ENCODE measurements at regions not wholly inside any gene's neighbourhood (a gene's known extent, or its start where the extent isn't known, plus 50 kb on each side); places are given as distances from the start of the nearest gene placed in this dataset.

DNA sequence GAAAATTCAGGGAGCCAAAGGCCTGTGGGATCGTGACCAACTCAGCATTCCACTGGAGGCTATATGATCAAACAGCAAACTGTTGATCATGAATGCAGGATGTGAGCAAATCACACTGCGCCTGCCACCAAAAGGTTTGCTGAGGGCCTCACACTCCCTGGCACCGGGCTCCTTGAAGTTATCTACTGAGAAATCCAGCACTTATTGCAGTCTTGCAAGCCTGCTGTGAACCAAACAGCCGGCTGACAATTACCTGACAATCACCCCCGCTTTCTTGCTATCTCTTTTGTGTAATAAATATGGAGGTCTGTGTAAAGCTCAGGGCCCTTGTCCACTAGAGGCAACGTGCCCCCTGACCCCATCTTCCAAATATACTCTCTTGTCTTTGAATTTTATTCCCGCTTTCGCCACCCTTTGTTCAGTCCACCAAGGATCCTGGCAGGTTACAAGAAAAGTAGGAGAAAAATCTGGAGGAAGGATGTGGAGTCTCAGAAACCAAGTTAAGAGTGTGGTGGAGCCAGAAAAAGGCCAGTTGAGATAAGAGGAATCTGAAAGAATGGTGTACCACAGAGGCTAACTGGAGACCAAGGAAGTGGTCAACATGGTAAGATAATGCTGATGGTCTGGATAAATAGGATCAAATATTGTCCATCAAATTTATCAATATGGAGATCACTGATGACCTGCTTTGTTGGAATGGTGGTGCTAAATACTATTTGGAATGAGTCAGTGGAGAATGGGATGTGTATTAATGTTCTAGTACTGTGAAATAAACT, 229.2 kb downstream of the ALX1 start:
- CTCF ChIA-PET: no interaction called here
- no peak for DNase-seq (ENCODE audit: extremely low spot score)
- POLR2A ChIA-PET: no interaction called here
- no peak for TF ChIP-seq ELF4 (IDR thresholded peaks at IDR 0.05)
- no peak for TF ChIP-seq SUZ12 (IDR thresholded peaks at IDR 0.05)
- TF ChIP-seq FOXM1 (IDR thresholded peaks at IDR 0.05; ENCODE audit: borderline replicate concordance): no peak
- TF ChIP-seq SP1 (IDR thresholded peaks at IDR 0.05): no peak
- TF ChIP-seq, protein P1, sequence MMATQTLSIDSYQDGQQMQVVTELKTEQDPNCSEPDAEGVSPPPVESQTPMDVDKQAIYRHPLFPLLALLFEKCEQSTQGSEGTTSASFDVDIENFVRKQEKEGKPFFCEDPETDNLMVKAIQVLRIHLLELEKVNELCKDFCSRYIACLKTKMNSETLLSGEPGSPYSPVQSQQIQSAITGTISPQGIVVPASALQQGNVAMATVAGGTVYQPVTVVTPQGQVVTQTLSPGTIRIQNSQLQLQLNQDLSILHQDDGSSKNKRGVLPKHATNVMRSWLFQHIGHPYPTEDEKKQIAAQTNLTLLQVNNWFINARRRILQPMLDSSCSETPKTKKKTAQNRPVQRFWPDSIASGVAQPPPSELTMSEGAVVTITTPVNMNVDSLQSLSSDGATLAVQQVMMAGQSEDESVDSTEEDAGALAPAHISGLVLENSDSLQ (IDR thresholded peaks at IDR 0.05): no peak
- no peak for TF ChIP-seq ZNF384 (IDR thresholded peaks at IDR 0.05)
- no peak for TF ChIP-seq ARNT (IDR thresholded peaks at IDR 0.05)
- TF ChIP-seq TARDBP (IDR thresholded peaks at IDR 0.05): no peak
- no peak for TF ChIP-seq FOXA1 (IDR thresholded peaks at IDR 0.05)
- no peak for TF ChIP-seq LEF1 (IDR thresholded peaks at IDR 0.05; ENCODE audit: borderline replicate concordance)
- TF ChIP-seq FOXK2 (IDR thresholded peaks at IDR 0.05): no peak
- no peak for TF ChIP-seq HDGF (IDR thresholded peaks at IDR 0.05; ENCODE audit: borderline replicate concordance)
- TF ChIP-seq L3MBTL2 (conservative IDR thresholded peaks at IDR 0.05): no peak
- TF ChIP-seq NFRKB (IDR thresholded peaks at IDR 0.05): no peak

DNA sequence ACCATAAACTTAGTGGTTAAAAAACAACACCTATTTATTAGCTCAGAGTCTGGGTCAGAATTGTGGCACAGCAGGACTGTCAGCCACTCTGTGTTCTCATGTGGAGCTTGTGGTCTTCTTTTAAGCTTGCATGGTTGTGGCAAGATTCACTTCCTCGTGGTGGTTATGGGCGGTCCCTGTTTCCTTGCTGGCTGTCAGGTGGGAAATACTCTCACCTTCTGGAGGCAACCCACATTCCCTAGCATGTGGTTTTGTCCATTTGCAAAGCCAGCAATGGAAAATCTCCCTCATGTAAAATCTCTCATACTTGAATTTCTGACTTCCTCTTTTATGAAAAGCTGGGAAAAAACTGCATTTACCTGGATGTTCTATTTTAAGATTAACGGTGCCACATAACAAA, 229.8 kb downstream of the ALX1 start:
- POLR2A ChIA-PET: no interaction called here
- CTCF ChIA-PET: no interaction called here

GRCh38 chr12:85516039-85516438, 236.0 kb downstream of the ALX1 start:
- TF ChIP-seq ZNF384 (IDR thresholded peaks at IDR 0.05) (no peak), HDGF (IDR thresholded peaks at IDR 0.05; ENCODE audit: borderline replicate concordance) (no peak), FOXM1 (IDR thresholded peaks at IDR 0.05; ENCODE audit: borderline replicate concordance) (no peak), NFRKB (IDR thresholded peaks at IDR 0.05) (no peak), TARDBP (IDR thresholded peaks at IDR 0.05) (no peak), CTBP1 (IDR thresholded peaks at IDR 0.05; ENCODE audit: borderline replicate concordance) (no peak), BHLHE40 (IDR thresholded peaks at IDR 0.05; ENCODE audit: borderline replicate concordance) (no peak), FOXA1 (IDR thresholded peaks at IDR 0.05) (no peak), SP1 (IDR thresholded peaks at IDR 0.05) (no peak), ARNT (IDR thresholded peaks at IDR 0.05) (no peak), ELF4 (IDR thresholded peaks at IDR 0.05) (no peak), FOXK2 (IDR thresholded peaks at IDR 0.05) (no peak), LEF1 (IDR thresholded peaks at IDR 0.05; ENCODE audit: borderline replicate concordance) (no peak), L3MBTL2 (conservative IDR thresholded peaks at IDR 0.05) (no peak), SUZ12 (IDR thresholded peaks at IDR 0.05) (no peak)
- TF ChIP-seq, protein P1 (IDR thresholded peaks at IDR 0.05): no peak
- ChIA-PET POLR2A (no interaction called here), CTCF (no interaction called here)
- no peak for DNase-seq (ENCODE audit: extremely low spot score)

More for the DNA sequence above, 229.8 kb downstream of the ALX1 start:
- TF ChIP-seq ARNT (IDR thresholded peaks at IDR 0.05): no peak
- no peak for TF ChIP-seq NFRKB (IDR thresholded peaks at IDR 0.05)
- no peak for TF ChIP-seq FOXA1 (IDR thresholded peaks at IDR 0.05)
- TF ChIP-seq ZNF384 (IDR thresholded peaks at IDR 0.05): no peak
- no peak for TF ChIP-seq LEF1 (IDR thresholded peaks at IDR 0.05; ENCODE audit: borderline replicate concordance)
- TF ChIP-seq, protein P1 (IDR thresholded peaks at IDR 0.05): no peak
- no peak for TF ChIP-seq HDGF (IDR thresholded peaks at IDR 0.05; ENCODE audit: borderline replicate concordance)
- no peak for TF ChIP-seq SUZ12 (IDR thresholded peaks at IDR 0.05)
- TF ChIP-seq BHLHE40 (IDR thresholded peaks at IDR 0.05; ENCODE audit: borderline replicate concordance): no peak
- no peak for TF ChIP-seq SP1 (IDR thresholded peaks at IDR 0.05)
- TF ChIP-seq TARDBP (IDR thresholded peaks at IDR 0.05): no peak
- no peak for TF ChIP-seq FOXK2 (IDR thresholded peaks at IDR 0.05)
- TF ChIP-seq L3MBTL2 (conservative IDR thresholded peaks at IDR 0.05): no peak
- no peak for TF ChIP-seq FOXM1 (IDR thresholded peaks at IDR 0.05; ENCODE audit: borderline replicate concordance)
- TF ChIP-seq CTBP1 (IDR thresholded peaks at IDR 0.05; ENCODE audit: borderline replicate concordance): no peak
- no peak for TF ChIP-seq ELF4 (IDR thresholded peaks at IDR 0.05)
- DNase-seq (ENCODE audit: extremely low spot score): no peak

GRCh38 chr12:85516667-85517325, 236.8 kb downstream of the ALX1 start:
- CTCF ChIA-PET: no interaction called here
- POLR2A ChIA-PET: no interaction called here

GRCh38 chr12:85519163-85519562, 239.1 kb downstream of the ALX1 start:
- CTCF ChIA-PET: no interaction called here
- POLR2A ChIA-PET: no interaction called here
- TF ChIP-seq CTBP1 (IDR thresholded peaks at IDR 0.05; ENCODE audit: borderline replicate concordance): no peak
- no peak for TF ChIP-seq FOXA1 (IDR thresholded peaks at IDR 0.05)
- TF ChIP-seq NFRKB (IDR thresholded peaks at IDR 0.05): no peak
- no peak for TF ChIP-seq FOXK2 (IDR thresholded peaks at IDR 0.05)
- TF ChIP-seq ELF4 (IDR thresholded peaks at IDR 0.05): no peak
- TF ChIP-seq ARNT (IDR thresholded peaks at IDR 0.05): no peak
- no peak for TF ChIP-seq HDGF (IDR thresholded peaks at IDR 0.05; ENCODE audit: borderline replicate concordance)
- TF ChIP-seq ZNF384 (IDR thresholded peaks at IDR 0.05): no peak
- no peak for TF ChIP-seq LEF1 (IDR thresholded peaks at IDR 0.05; ENCODE audit: borderline replicate concordance)
- TF ChIP-seq L3MBTL2 (conservative IDR thresholded peaks at IDR 0.05): no peak
- TF ChIP-seq SUZ12 (IDR thresholded peaks at IDR 0.05): no peak
- TF ChIP-seq TARDBP (IDR thresholded peaks at IDR 0.05): no peak
- TF ChIP-seq, protein P1 (IDR thresholded peaks at IDR 0.05): no peak
- TF ChIP-seq BHLHE40 (IDR thresholded peaks at IDR 0.05; ENCODE audit: borderline replicate concordance): no peak
- no peak for TF ChIP-seq SP1 (IDR thresholded peaks at IDR 0.05)
- TF ChIP-seq FOXM1 (IDR thresholded peaks at IDR 0.05; ENCODE audit: borderline replicate concordance): no peak
- no peak for DNase-seq (ENCODE audit: extremely low spot score)

More at GRCh38 chr12:85516667-85517325, 236.8 kb downstream of the ALX1 start:
- DNase-seq (ENCODE audit: extremely low spot score): no peak
- TF ChIP-seq FOXA1 (IDR thresholded peaks at IDR 0.05) (no peak), SUZ12 (IDR thresholded peaks at IDR 0.05) (no peak), ARNT (IDR thresholded peaks at IDR 0.05) (no peak), BHLHE40 (IDR thresholded peaks at IDR 0.05; ENCODE audit: borderline replicate concordance) (no peak), ZNF384 (IDR thresholded peaks at IDR 0.05) (no peak)
- TF ChIP-seq, protein P1 (IDR thresholded peaks at IDR 0.05): no peak
